AG04449 (cell line): ENCODE measurements at regions not wholly inside any gene's neighbourhood (a gene's known extent, or its start where the extent isn't known, plus 50 kb on each side); places are given as distances from the start of the nearest gene placed in this dataset.

ENCODE experiments used
- CTCF ChIA-PET: fragments of 350-600 bp; formaldehyde crosslinking; extraction: SDS; loops from one replicate; lab custom pipeline; 2021; ENCODE audit warnings: antibody characterized with exemption; lab: Yijun Ruan, JAX
- POLR2A ChIA-PET: fragments of 400-600, 350-600 bp; formaldehyde crosslinking; extraction: SDS; loops from one replicate; lab custom pipeline; 2020; ENCODE audit warnings: antibody characterized with exemption, inconsistent platforms; lab: Yijun Ruan, JAX
- DNase-seq: peaks from one replicate; pipeline ENCODE4 v3.0.0-alpha.2; 2010; ENCODE audit warnings: low read depth, low spot score
- H3K4me3 ChIP-seq: 2 replicates; pipeline ENCODE4 v1.5.1; 2011; ENCODE audit warnings: low read depth, mild to moderate bottlenecking, control low read depth, low read length
- CTCF ChIP-seq: IDR thresholded peaks from one replicate; pipeline ENCODE4 v1.5.1; 2011; ENCODE audit warnings: mild to moderate bottlenecking, moderate library complexity, low read length, control low read depth, inconsistent platforms; ENCODE audit not compliant: insufficient read depth; ENCODE audit errors: missing control alignments

GRCh38 chr11:80196041-80196440 lies 755.2 kb upstream of the TENM4 start:
- POLR2A ChIA-PET: no interaction called here

GRCh38 chr11:80194625-80195024 lies 753.8 kb upstream of the TENM4 start:
- no peak for TF ChIP-seq CTCF
- H3K4me3 ChIP-seq: no peak overlapping the region
- ChIA-PET POLR2A (no interaction called here), CTCF (no interaction called here)
- DNase-seq: no peak

More at GRCh38 chr11:80196041-80196440, 755.2 kb upstream of the TENM4 start:
- CTCF ChIA-PET: no interaction called here
- TF ChIP-seq CTCF: no peak
- DNase-seq: no peak
- H3K4me3 ChIP-seq: no peak overlapping the region

DNA sequence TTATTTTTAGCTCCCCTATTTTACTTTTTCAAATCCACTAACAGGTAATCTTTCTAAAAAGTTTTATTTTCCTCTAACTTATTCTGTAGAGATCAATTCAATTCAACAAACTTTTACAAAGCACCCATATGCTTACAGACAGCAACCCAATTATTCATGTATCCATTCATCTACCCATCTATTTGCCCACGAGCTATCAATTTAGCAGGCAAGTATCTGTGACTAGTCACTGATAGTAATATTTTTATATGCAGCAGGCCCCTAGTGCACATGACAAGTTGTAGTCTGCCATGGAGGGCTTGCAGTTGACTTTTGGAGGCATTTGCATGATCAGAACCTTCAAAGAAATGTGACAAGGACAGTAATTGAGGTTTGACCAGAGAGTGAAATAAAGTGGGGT lies 753.2 kb upstream of the TENM4 start:
- TF ChIP-seq CTCF: no peak
- DNase-seq: no peak
- POLR2A ChIA-PET: no interaction called here
- CTCF ChIA-PET: no interaction called here
- H3K4me3 ChIP-seq: no peak overlapping the region

DNA sequence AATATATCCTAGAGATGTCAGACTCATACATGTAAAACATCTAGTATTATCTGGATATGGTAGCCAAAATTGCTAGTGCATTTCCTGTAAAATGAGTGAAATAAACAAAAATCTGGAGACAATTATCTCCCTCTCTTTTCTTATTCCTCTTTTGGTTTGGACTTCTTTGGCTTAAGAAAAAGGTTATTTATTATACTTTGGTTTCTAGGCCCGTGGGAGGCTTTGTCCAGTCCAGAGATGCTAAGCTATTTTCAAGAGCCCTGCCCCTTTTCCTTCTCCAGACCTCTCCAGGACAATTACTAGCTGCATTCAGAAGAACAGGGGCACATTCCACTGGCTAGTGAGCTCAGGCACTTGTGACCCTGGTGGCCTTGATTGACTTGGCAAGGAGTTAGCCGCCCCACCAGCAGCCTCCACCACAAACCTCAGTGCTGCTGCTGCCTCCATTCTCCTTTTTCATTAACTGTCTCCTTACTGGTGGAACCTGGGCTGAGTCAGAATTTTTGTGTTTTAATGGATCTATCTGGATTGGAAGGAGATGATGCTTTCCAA lies 747.3 kb upstream of the TENM4 start:
- ChIA-PET POLR2A (no interaction called here), CTCF (no interaction called here)
- TF ChIP-seq CTCF: no peak

DNA sequence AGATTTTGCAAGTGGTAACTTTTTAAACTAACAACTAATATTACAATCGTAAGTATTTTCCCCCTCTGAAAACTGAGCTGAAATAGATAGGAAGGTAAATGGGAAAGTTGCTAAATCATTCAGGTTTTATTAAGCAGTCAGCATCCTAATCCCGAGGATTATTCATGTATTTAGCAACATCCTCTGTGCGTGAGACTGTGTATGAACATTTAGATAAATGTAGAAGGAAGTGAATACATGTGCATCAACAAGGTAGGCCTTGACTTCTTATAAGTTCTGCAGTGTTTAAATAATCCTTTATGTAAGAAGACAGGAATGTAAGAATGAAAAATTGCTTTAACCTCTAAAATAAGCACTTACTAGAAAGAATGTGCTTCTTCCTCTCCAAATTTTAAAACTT lies 745.9 kb upstream of the TENM4 start:
- no peak for TF ChIP-seq CTCF
- no peak for DNase-seq
- ChIA-PET POLR2A (no interaction called here), CTCF (no interaction called here)
- no peak overlapping the region for H3K4me3 ChIP-seq

More for the DNA sequence above, 747.3 kb upstream of the TENM4 start:
- DNase-seq: no peak
- no peak overlapping the region for H3K4me3 ChIP-seq

DNA sequence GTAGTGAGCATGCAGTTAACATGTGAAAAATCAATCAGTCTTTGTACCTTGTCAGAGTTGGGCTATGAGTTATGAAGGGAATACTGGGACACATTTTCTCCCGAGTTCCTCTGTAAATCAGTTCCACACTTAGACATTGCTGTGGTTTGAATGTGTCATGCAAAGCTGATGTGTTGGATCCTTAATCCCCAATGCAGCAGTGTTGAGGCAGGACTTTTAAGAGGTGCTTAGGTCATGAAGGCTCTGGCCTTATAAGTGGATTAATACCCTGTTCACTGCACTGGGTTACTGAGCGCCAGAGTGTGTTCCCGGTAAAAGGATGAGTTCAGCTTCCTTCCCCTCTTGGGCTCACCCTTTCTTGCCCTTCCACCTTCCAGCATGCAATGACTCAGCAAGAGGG lies 742.1 kb upstream of the TENM4 start:
- no peak overlapping the region for H3K4me3 ChIP-seq
- TF ChIP-seq CTCF: no peak
- CTCF ChIA-PET: no interaction called here
- POLR2A ChIA-PET: no interaction called here
- DNase-seq: no peak
